Osteoblast (primary cell): ENCODE measurements at regions not wholly inside any gene's neighbourhood (a gene's known extent, or its start where the extent isn't known, plus 50 kb on each side); places are given as distances from the start of the nearest gene placed in this dataset.
"Not testable (repeated sequence)": the region's sequence is repeated elsewhere in the genome, so short reads cannot be mapped to it uniquely, and the experiment has no call there.

Experiments
- DNase-seq: peaks from one replicate; pipeline ENCODE4 v3.0.0; 2011; ENCODE audit warnings: low spot score, mixed read lengths; ENCODE audit not compliant: insufficient read length; ENCODE audit errors: missing footprints
- H2AFZ ChIP-seq: 2 replicates; pipeline ENCODE4 v1.6.0; 2011; ENCODE audit warnings: mild to moderate bottlenecking, low read length
- H3K27ac ChIP-seq: 2 replicates; pipeline ENCODE4 v1.5.1; 2011; ENCODE audit warnings: mild to moderate bottlenecking, low read depth, low read length, moderate library complexity
- H3K27me3 ChIP-seq: 2 replicates; pipeline ENCODE4 v1.6.0; 2012; ENCODE audit warnings: mild to moderate bottlenecking, control low read depth, inconsistent platforms, low read length, moderate library complexity; ENCODE audit not compliant: insufficient read depth
- H3K36me3 ChIP-seq: 2 replicates; pipeline ENCODE4 v1.5.1; 2011; ENCODE audit warnings: mild to moderate bottlenecking, low read length, control low read depth, moderate library complexity; ENCODE audit not compliant: insufficient read depth
- H3K4me1 ChIP-seq: 2 replicates; pipeline ENCODE4 v1.5.1; 2011; ENCODE audit warnings: mild to moderate bottlenecking, low read length, control low read depth, moderate library complexity; ENCODE audit not compliant: insufficient read depth
- H3K4me2 ChIP-seq: 2 replicates; pipeline ENCODE4 v1.6.0; 2011; ENCODE audit warnings: mild to moderate bottlenecking, low read length; ENCODE audit not compliant: insufficient read depth
- H3K4me3 ChIP-seq: fragments of 200-600 bp; sonication (generic); 3 replicates; pipeline ENCODE4 v1.5.1; 2012; ENCODE audit warnings: mild to moderate bottlenecking, low read length, inconsistent platforms; ENCODE audit not compliant: insufficient read depth
- H3K79me2 ChIP-seq: 2 replicates; pipeline ENCODE4 v1.6.0; 2012; ENCODE audit warnings: mild to moderate bottlenecking, low read length, control low read depth, inconsistent platforms; ENCODE audit not compliant: insufficient read depth
- H3K9me3 ChIP-seq: 2 replicates; pipeline ENCODE4 v1.5.1; 2011; ENCODE audit warnings: low read depth, low read length, control low read depth
- H4K20me1 ChIP-seq: 2 replicates; pipeline ENCODE4 v1.6.0; 2012; ENCODE audit warnings: mild to moderate bottlenecking, low read length, control low read depth; ENCODE audit not compliant: insufficient read depth

GRCh38 chr12:16541-16940, 50.0 kb upstream of the IQSEC3 start:
- H3K4me2 ChIP-seq, H3K79me2 ChIP-seq, H3K36me3 ChIP-seq: not testable (repeated sequence)

More at GRCh38 chr12:16541-16940, 50.0 kb upstream of the IQSEC3 start:
- not testable (repeated sequence) for H3K27me3 ChIP-seq, H3K9me3 ChIP-seq, H3K4me3 ChIP-seq, H3K4me1 ChIP-seq, H2AFZ ChIP-seq, H3K27ac ChIP-seq, DNase-seq, H4K20me1 ChIP-seq
